IPS-18a (cell line): ENCODE measurements at regions not wholly inside any gene's neighbourhood (a gene's known extent, or its start where the extent isn't known, plus 50 kb on each side); places are given as distances from the start of the nearest gene placed in this dataset.

Experiments
- H3K27ac ChIP-seq: one replicate; pipeline ENCODE4 v1.5.1; 2013; ENCODE audit warnings: low read length
- H3K27me3 ChIP-seq: one replicate; pipeline ENCODE4 v1.6.1; 2013; ENCODE audit warnings: mild to moderate bottlenecking, low read length; ENCODE audit not compliant: control insufficient read depth, insufficient read depth
- H3K36me3 ChIP-seq: one replicate; pipeline ENCODE4 v1.6.1; 2013; ENCODE audit warnings: low read depth, low read length; ENCODE audit not compliant: control insufficient read depth
- H3K4me1 ChIP-seq: one replicate; pipeline ENCODE4 v1.6.1; 2013; ENCODE audit warnings: low read depth, low read length; ENCODE audit not compliant: control insufficient read depth
- H3K4me3 ChIP-seq: one replicate; pipeline ENCODE4 v1.5.1; 2013; ENCODE audit warnings: low read length
- H3K9ac ChIP-seq: one replicate; pipeline ENCODE4 v1.6.1; 2013; ENCODE audit warnings: mild to moderate bottlenecking, low read length, moderate library complexity
- H3K9me3 ChIP-seq: one replicate; pipeline ENCODE4 v1.6.1; 2013; ENCODE audit warnings: low read depth, low read length; ENCODE audit not compliant: control insufficient read depth

DNA sequence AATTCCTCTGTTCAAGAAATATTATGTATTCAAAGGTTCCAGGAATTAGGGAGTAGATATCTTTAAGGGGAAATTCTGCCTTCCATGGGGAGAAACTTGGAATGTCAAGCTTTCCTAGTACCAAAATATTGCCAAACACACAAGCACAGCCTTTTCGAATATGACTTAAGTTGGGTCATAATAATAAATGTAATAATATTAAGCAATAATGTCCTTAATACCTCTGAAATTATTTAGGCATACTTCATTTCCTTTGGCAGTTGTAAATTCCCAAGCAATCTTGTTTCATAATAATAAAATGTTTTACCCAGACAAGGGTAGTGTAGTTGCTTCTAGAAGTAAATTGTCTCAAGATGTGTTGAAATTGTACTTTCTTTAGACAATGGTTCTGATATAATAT, 630.3 kb upstream of the CDH18 start:
- H3K4me3 ChIP-seq = no peak overlapping the region
- no peaks in the 10 kb centered on the region for H3K9me3 ChIP-seq
- no peaks in the 10 kb centered on the region for H3K27me3 ChIP-seq
- no peak overlapping the region for H3K27ac ChIP-seq
- H3K4me1 ChIP-seq = no peaks in the 10 kb centered on the region
- no peak overlapping the region for H3K9ac ChIP-seq
- H3K36me3 ChIP-seq = no peaks in the 10 kb centered on the region

DNA sequence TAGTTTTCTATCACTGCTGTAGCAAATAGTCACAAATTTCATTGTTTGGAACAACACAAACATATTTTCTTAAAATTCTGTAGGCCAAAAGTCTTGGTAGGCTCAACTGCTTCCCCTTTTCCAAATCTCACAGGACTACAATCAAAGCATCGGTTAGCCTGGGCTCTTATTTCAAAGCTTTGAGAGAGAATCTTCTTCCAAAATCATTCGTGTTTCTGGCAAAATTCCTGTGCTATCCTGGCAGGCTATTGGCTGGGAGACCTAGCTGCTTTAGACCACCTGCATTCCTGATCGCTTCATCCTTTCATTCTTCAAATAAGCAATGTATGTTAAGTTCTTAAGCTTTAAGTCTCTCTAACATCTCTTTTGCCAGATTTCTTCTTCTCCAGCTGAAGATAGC, 629.8 kb upstream of the CDH18 start:
- Histone ChIP-seq H3K27ac (no peak overlapping the region), H3K4me1 (no peaks in the 10 kb centered on the region), H3K4me3 (no peak overlapping the region), H3K9ac (no peak overlapping the region), H3K27me3 (no peaks in the 10 kb centered on the region), H3K36me3 (no peaks in the 10 kb centered on the region), H3K9me3 (no peaks in the 10 kb centered on the region)

DNA sequence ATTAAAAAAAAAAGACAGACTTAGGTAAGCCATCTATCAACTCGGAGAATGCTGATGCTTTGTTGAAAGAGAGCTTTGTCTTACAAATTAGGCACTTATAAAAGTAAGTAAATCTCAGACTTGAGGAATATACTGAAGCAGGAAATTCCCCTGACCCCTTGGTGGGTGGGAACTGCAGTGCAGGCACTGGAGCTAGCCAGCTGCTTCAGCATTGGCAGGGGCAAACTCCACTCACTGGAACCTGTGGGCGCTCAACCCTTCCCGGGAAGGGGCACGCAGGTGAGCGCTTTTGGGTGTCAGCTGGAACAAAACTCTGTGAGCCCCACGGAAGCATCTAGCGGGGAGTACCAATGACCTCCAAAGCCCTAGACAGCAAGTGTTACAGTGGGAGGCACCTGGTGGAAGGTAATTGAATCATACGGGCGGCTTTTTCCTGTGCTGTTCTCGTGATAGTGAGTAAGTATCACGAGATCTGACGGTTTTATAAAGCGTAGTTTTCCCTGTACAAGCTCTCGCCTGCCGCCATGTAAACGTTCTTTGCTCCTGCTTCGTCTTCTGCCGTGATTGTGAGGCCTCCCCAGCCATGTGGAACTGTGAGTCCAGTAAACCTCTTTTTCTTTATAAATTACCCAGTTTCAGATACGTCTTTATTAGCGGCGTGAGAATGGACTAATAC, 628.0 kb upstream of the CDH18 start:
- no peaks in the 10 kb centered on the region for H3K4me1 ChIP-seq
- H3K4me3 ChIP-seq = no peak overlapping the region
- no peaks in the 10 kb centered on the region for H3K36me3 ChIP-seq
- H3K27me3 ChIP-seq = no peaks in the 10 kb centered on the region
- no peak overlapping the region for H3K27ac ChIP-seq
- H3K9ac ChIP-seq = no peak overlapping the region
- no peaks in the 10 kb centered on the region for H3K9me3 ChIP-seq

DNA sequence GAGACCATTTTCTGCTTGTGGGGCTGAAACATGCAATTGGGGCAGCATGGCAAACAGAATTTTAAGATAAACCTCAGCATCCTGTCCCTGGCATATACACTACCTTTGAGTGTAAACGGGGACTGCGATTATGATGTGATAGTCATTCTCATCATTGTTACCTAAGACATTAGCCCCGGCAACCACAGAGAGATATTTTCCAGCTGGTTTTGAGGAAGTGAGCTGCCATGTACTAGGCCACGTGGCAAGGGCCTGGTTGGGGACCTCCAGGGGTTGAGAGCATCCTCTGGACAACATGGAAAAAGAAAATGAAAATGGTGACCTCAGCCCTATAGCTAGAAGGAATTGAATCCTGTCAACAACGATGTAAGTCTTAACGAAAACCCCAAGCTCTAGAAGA, 623.6 kb upstream of the CDH18 start:
- Histone ChIP-seq H3K4me1 (peaks cover 11% of the 10 kb centered on the region), H3K4me3 (no peak overlapping the region), H3K36me3 (no peaks in the 10 kb centered on the region), H3K9me3 (no peaks in the 10 kb centered on the region), H3K27me3 (no peaks in the 10 kb centered on the region), H3K9ac (no peak overlapping the region), H3K27ac (no peak overlapping the region)

DNA sequence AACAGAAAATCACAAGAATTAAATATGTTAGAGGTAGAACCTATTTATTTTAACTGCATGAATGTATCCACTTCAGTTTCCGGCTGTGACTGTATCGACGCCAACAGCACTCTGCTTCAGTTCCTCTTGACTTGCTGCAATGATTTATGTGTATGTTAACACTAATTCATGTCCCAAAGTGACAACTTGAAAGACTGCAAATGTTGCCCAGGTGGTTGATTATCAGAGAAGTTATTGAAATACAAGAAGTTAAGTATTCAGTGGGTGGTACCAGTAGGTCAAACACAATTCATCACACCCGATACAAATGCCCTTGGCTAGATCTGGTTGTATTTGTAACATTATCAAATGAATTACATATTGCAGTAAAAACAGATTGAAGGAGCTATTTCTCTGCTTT, 622.7 kb upstream of the CDH18 start:
- Histone ChIP-seq H3K27me3 (no peaks in the 10 kb centered on the region), H3K4me1 (peaks cover 11% of the 10 kb centered on the region), H3K9me3 (no peaks in the 10 kb centered on the region), H3K9ac (no peak overlapping the region), H3K36me3 (no peaks in the 10 kb centered on the region), H3K27ac (no peak overlapping the region), H3K4me3 (no peak overlapping the region)

DNA sequence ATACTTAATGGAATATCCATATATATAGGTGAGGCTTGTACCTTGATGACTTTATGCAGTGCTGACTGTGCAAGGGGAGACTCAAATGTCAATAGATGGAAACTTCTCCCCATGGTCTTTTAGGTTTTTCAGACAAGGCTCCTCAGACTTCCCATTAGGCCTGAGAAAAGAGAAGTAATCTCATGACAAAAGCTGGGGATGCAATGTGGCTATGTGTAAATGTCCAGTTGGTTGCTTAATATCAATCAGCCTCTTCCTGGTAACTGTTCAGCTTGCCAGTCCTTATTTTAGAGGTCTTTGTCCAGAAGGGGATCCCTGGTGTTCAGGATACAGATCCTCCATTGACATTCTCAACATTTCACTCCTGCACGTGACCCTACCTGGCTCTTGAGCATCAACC, 621.1 kb upstream of the CDH18 start:
- Histone ChIP-seq H3K4me3 (no peak overlapping the region), H3K27me3 (no peaks in the 10 kb centered on the region), H3K9ac (no peak overlapping the region), H3K9me3 (no peaks in the 10 kb centered on the region), H3K4me1 (peaks cover 11% of the 10 kb centered on the region), H3K27ac (no peak overlapping the region), H3K36me3 (no peaks in the 10 kb centered on the region)

DNA sequence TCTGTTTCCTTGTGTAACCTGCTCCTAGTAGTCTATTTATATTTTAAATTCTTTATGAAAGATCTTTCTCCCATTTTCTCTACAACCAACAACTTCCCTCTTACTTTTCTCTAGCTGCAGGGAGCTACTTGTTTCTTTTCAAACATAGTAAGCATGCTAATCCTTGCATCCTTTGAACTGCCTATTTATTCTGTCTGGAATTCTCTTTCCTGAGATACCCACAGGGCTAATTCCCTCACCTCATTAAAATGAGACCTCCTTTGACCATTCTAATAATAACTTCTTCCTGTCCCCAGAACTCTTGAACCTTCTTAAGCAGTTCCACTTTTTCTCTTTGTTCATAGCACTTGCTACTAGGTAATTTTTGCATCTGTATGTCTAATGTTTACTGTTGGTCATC, 620.6 kb upstream of the CDH18 start:
- Histone ChIP-seq H3K9ac (no peak overlapping the region), H3K4me3 (no peak overlapping the region), H3K36me3 (no peaks in the 10 kb centered on the region), H3K9me3 (no peaks in the 10 kb centered on the region), H3K27me3 (no peaks in the 10 kb centered on the region), H3K27ac (no peak overlapping the region), H3K4me1 (peaks cover 11% of the 10 kb centered on the region)

DNA sequence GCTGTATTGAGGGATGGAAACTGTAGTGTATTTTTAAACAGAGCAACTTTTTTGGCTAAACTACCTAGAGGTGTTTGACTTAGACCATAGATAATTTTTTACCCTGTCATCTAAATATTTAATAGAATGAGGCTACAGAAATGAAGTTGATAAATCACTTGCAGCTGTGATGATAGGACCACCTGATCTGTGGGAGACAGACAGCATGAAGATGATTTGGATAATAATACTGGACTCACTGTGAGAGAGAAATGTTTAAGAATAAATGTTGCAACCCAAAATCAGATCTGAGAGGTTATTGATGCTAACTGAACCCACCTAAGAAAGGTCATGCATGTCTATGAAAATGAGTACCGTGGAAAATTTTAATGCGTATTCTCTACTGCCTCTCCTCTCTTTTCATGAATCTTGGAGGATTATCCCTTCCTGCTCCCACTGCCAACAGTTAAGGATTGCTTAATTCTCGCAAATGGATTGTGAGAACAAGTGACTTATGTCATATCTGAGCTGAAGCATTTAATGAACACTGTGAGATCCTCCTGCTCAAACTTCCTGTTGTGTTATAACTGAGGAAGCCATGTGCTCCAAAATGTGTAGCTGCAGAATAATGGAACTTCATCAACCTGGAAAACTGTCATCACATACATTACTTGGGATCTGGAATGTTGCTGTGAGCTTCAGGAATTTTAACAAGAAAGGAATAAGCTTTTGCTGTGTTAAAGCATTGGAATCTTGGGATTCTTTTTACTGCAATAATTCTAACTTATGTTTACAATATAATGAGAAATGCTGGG, 617.9 kb upstream of the CDH18 start:
- no peaks in the 10 kb centered on the region for H3K9me3 ChIP-seq
- H3K36me3 ChIP-seq = no peaks in the 10 kb centered on the region
- H3K27me3 ChIP-seq = no peaks in the 10 kb centered on the region
- no peak overlapping the region for H3K27ac ChIP-seq
- no peak overlapping the region for H3K4me3 ChIP-seq
- H3K9ac ChIP-seq = no peak overlapping the region
- peaks cover 11% of the 10 kb centered on the region for H3K4me1 ChIP-seq

DNA sequence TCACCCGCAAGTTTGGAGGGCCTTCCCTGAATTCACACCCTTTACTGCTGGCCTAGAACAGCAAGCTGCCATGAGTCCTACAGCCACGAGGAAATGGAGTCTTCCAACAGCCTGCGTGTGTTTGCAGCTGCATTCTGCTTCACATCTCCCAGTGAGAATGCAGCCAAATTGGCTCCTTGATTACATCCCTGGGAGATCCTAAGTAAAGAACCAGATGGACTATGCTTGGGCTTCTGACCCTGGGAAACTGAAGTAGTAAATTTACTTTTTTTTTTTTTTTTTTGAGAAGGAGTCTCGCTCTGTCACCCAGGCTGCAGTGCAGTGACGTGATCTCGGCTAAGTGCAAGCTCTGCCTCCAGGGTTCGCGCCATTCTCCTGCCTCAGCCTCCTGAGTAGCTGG, 617.0 kb upstream of the CDH18 start:
- peaks cover 11% of the 10 kb centered on the region for H3K4me1 ChIP-seq
- H3K9ac ChIP-seq = no peak overlapping the region
- no peak overlapping the region for H3K27ac ChIP-seq
- no peaks in the 10 kb centered on the region for H3K9me3 ChIP-seq
- no peaks in the 10 kb centered on the region for H3K36me3 ChIP-seq
- no peak overlapping the region for H3K4me3 ChIP-seq
- no peaks in the 10 kb centered on the region for H3K27me3 ChIP-seq

DNA sequence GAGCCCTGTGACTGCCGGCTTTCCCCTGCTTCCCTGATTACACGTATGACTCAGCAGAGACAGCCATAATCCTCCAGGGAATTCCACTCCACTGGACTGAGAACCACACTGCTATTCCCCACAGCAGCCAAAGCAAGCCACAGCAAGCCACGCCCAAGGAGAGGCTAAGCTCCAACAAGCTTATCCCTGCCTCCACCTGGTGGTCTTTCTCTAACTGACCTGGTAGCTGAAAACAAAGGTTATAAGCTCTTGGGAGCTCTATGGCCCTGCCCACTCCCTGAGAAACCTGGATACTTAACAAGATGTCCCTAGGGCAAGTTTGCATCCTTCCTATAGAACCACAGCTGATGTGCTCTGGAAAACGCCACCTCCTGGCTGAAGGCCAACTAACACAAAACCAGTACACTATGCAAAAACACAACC, 613.7 kb upstream of the CDH18 start:
- Histone ChIP-seq H3K36me3 (no peaks in the 10 kb centered on the region), H3K4me1 (no peaks in the 10 kb centered on the region), H3K9me3 (no peaks in the 10 kb centered on the region), H3K4me3 (no peak overlapping the region), H3K9ac (no peak overlapping the region), H3K27ac (no peak overlapping the region), H3K27me3 (no peaks in the 10 kb centered on the region)

DNA sequence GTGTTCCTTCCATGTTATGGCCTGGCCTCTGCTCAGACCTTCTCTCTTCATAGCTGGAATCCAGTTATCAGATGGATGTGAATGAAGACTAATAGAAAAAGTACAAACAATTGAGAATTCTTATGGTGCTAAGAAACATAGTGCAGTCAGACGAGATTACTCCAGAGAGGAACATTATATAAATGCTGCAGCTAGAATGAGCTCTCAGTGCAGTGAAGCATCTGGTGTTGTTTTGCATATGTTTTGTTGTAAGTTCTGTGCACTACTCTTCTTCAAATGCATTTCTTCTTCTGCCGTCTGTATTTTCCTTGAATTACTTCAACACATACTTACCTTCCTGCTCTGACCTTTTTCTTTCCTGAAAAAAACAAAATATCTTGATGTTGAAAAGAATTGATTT, 602.4 kb upstream of the CDH18 start:
- Histone ChIP-seq H3K9ac (no peak overlapping the region), H3K4me3 (no peak overlapping the region), H3K9me3 (no peaks in the 10 kb centered on the region), H3K36me3 (no peaks in the 10 kb centered on the region), H3K27ac (no peak overlapping the region), H3K27me3 (no peaks in the 10 kb centered on the region), H3K4me1 (no peaks in the 10 kb centered on the region)

DNA sequence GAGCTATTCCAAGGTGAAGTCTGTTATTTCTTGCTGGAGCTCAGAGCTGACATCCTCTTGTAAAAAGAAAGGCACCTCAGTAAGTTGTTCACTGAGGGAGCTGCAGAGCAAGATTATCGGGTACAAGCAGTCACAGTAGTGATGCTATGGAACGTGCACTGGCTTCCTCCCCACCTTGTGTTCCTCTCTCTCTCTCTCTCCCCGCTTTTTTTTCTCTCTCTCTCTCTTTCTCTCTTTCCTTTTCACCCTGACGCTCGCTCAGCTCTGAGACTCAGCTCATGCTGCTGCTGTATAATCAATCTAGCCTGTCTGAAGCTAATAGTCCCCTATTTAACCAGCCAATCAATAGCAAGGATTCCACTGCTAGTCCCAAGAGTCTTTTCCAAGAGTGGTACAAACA, 587.6 kb upstream of the CDH18 start:
- no peak overlapping the region for H3K27ac ChIP-seq
- H3K9ac ChIP-seq = no peak overlapping the region
- no peaks in the 10 kb centered on the region for H3K27me3 ChIP-seq
- H3K36me3 ChIP-seq = no peaks in the 10 kb centered on the region
- no peak overlapping the region for H3K4me3 ChIP-seq
- no peaks in the 10 kb centered on the region for H3K9me3 ChIP-seq
- H3K4me1 ChIP-seq = peaks cover 3% of the 10 kb centered on the region
